ENCODE measurements at regions not wholly inside any gene's neighbourhood (a gene's known extent, or its start where the extent isn't known, plus 50 kb on each side); places are given as distances from the start of the nearest gene placed in this dataset.

GRCh38 chr12:75974323-75975187, 57.0 kb downstream of the PHLDA1 start:
- H3K4me3 ChIP-seq (ENCODE audit: low read length): no peak overlapping the region
- no peak for DNase-seq (ENCODE audit: low read depth, low spot score)

- H3K4me3 ChIP-seq (ENCODE audit: low read length): no peak overlapping the region
- no peak for DNase-seq (ENCODE audit: low read depth, low spot score)
Measured at GRCh38 chr12:75971253-75971652, 60.3 kb downstream of the PHLDA1 start.

- H3K4me3 ChIP-seq (ENCODE audit: low read length): no peak overlapping the region
- no peak for DNase-seq (ENCODE audit: low read depth, low spot score)
Measured at GRCh38 chr12:75970310-75970709, 61.3 kb downstream of the PHLDA1 start.

- DNase-seq (ENCODE audit: low read depth, low spot score): no peak
- H3K4me3 ChIP-seq (ENCODE audit: low read length): no peak overlapping the region
Measured at GRCh38 chr12:75969768-75970167, 61.8 kb downstream of the PHLDA1 start.

- DNase-seq (ENCODE audit: low read depth, low spot score): no peak
- no peak overlapping the region for H3K4me3 ChIP-seq (ENCODE audit: low read length)
Measured at GRCh38 chr12:75965661-75966060, 65.9 kb downstream of the PHLDA1 start.

- no peak overlapping the region for H3K4me3 ChIP-seq (ENCODE audit: low read length)
- no peak for DNase-seq (ENCODE audit: low read depth, low spot score)
Measured at GRCh38 chr12:75964150-75964549, 67.4 kb downstream of the PHLDA1 start.

GRCh38 chr12:75961878-75962277, 69.7 kb downstream of the PHLDA1 start:
- DNase-seq (ENCODE audit: low read depth, low spot score): no peak
- H3K4me3 ChIP-seq (ENCODE audit: low read length): no peak overlapping the region

GRCh38 chr12:75960954-75961661, 70.5 kb downstream of the PHLDA1 start:
- no peak for DNase-seq (ENCODE audit: low read depth, low spot score)
- no peak overlapping the region for H3K4me3 ChIP-seq (ENCODE audit: low read length)

- H3K4me3 ChIP-seq (ENCODE audit: low read length): no peak overlapping the region
- no peak for DNase-seq (ENCODE audit: low read depth, low spot score)
Measured at GRCh38 chr12:75960086-75960910, 71.3 kb downstream of the PHLDA1 start.

GRCh38 chr12:75959506-75959905, 72.1 kb downstream of the PHLDA1 start:
- no peak for DNase-seq (ENCODE audit: low read depth, low spot score)

GRCh38 chr12:75959060-75959459, 72.5 kb downstream of the PHLDA1 start:
- no peak overlapping the region for H3K4me3 ChIP-seq (ENCODE audit: low read length)

More at GRCh38 chr12:75959506-75959905, 72.1 kb downstream of the PHLDA1 start:
- no peak overlapping the region for H3K4me3 ChIP-seq (ENCODE audit: low read length)

GRCh38 chr12:75955251-75955650, 76.3 kb downstream of the PHLDA1 start:
- no peak overlapping the region for H3K4me3 ChIP-seq (ENCODE audit: low read length)
- DNase-seq (ENCODE audit: low read depth, low spot score): no peak

More at GRCh38 chr12:75959060-75959459, 72.5 kb downstream of the PHLDA1 start:
- DNase-seq (ENCODE audit: low read depth, low spot score): no peak

- H3K4me3 ChIP-seq (ENCODE audit: low read length): no peak overlapping the region
- no peak for DNase-seq (ENCODE audit: low read depth, low spot score)
Measured at GRCh38 chr12:75954749-75955148, 76.8 kb downstream of the PHLDA1 start.

- H3K4me3 ChIP-seq (ENCODE audit: low read length): no peak overlapping the region
- DNase-seq (ENCODE audit: low read depth, low spot score): no peak
Measured at GRCh38 chr12:75954041-75954440, 77.5 kb downstream of the PHLDA1 start.

- no peak for DNase-seq (ENCODE audit: low read depth, low spot score)
- no peak overlapping the region for H3K4me3 ChIP-seq (ENCODE audit: low read length)
Measured at GRCh38 chr12:75953312-75953906, 78.2 kb downstream of the PHLDA1 start.

GRCh38 chr12:75951399-75952278, 79.9 kb downstream of the PHLDA1 start:
- DNase-seq (ENCODE audit: low read depth, low spot score): no peak
- H3K4me3 ChIP-seq (ENCODE audit: low read length): no peak overlapping the region

GRCh38 chr12:75947156-75947723, 84.3 kb downstream of the PHLDA1 start:
- H3K4me3 ChIP-seq (ENCODE audit: low read length): no peak overlapping the region
- DNase-seq (ENCODE audit: low read depth, low spot score): no peak

GRCh38 chr12:75945581-75945980, 86.0 kb downstream of the PHLDA1 start:
- no peak for DNase-seq (ENCODE audit: low read depth, low spot score)
- H3K4me3 ChIP-seq (ENCODE audit: low read length): no peak overlapping the region
